HG02798 (cell line): ENCODE measurements at regions not wholly inside any gene's neighbourhood (a gene's known extent, or its start where the extent isn't known, plus 50 kb on each side); places are given as distances from the start of the nearest gene placed in this dataset.

ENCODE experiments used
- ATAC-seq: cut with Tn5 transposase; IDR thresholded peaks from one replicate; pipeline ENCODE4 v1.9.1; 2021; ENCODE audit warnings: mild to moderate bottlenecking; ENCODE audit not compliant: unreplicated experiment, poor library complexity

- ATAC-seq: no peak
Observed at GRCh38 chr4:116480546-116480945, 604.8 kb downstream of the TRAM1L1 start.

DNA sequence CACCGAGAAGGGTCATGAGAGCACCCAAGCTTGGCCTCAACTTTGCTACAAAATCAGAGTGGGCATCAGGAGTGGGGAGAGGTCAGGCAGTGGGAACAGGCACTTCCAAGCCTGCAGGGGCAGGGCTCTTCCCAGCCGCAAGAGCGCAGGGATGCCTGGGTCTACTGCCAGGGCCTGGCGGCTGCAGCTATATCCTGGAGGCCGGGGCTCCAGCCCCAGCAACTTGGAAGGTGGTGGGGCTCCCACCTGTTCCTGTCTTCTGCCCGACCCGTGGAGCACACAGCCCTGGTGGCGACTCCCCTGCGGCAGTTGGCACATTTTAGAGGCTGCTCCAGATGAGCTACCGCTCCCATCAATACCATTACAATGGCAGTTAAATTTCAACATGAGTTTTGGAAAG lies 607.0 kb downstream of the TRAM1L1 start:
- no peak for ATAC-seq

GRCh38 chr4:116469582-116469981 lies 615.8 kb downstream of the TRAM1L1 start:
- ATAC-seq: peak; percentile 73

- ATAC-seq: no peak
Observed at GRCh38 chr4:116453127-116453526, 632.2 kb downstream of the TRAM1L1 start.

DNA sequence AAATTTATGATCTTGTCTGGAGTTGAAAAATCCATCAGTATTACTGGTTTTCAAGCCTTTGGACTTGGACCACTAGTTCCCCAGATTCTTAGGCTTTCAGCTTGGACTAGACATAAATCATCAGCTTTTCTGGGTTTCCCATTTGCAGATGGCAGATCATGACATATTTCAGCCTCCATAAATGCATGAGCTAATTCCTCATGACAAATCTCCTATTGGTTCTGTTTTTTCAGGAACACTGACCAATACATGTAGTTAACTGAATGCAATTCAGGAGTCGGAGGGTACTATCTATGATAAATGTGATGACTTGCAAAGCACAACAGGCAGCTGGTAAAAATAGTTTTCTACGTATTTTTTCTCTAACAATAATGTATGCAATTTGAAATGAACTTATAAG lies 635.6 kb downstream of the TRAM1L1 start:
- no peak for ATAC-seq

DNA sequence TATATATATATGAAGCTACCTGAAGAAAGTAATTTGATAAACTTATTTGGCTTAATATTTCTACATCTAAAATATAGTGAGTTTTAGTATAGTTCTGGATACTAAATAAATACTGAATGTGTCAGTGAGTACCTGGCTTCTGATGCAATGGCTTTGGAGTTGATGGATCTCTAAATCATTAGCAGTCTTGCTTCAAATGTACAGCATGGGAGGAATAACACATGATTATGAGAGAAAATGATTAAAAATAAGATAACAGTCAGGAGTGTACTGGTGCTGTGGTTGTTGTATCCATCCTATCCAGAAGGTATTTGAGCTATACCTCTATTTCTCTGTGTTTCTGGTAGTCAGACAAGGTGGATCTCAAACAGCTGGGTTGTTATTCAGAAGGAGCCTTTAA lies 641.3 kb downstream of the TRAM1L1 start:
- no peak for ATAC-seq

DNA sequence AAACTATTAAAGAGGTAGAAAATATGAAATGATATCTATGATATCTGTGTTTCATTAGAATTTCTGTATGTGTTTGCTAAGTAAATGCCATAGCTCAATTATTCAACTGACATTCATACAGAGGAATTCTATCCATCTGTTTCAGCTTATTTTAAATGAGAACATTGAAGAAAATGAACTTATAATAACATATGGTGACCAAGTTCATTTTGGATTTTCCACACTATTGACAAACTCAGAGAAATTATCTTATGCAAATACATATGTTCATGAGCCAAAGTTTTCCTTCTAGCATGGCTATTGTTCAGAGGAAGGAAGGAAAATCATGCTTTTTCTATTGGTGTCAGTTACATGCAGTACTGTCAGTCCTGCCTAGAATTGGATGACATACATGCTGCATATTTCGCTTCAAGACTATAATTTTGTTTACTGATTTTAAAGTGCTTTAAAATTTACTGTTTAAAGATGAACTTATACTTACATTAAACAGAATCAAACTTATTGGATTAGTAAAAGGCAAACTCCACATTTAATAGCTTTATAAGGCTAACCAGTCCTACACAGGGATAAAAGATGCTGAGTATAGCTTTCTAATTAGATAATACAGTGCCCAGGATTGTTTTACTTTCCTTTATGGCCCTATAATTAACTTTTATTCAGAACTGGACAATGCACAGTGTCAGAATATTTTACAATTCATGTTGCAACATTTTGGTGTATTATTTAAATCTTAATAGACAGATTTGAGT lies 646.2 kb downstream of the TRAM1L1 start:
- no peak for ATAC-seq

DNA sequence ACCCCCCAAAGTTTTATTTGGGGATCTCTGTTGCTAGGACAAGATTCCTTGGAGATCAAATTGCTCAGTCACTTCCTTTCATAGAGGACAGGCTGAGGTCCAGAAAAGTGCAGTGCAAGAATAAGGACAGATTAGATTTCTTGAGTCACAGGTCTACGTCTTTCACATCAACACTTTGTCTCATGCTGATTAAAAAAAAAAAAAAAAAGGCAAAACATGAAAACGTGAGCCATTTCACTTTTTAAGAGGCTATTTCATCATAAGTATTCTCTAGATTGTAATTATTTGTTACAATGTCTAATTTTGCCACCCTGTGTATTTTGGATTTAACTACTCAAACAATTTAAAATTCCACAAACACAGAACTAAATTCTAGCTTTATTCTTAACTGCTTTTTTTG lies 647.0 kb downstream of the TRAM1L1 start:
- no peak for ATAC-seq

GRCh38 chr4:116427666-116428065 lies 657.7 kb downstream of the TRAM1L1 start:
- no peak for ATAC-seq

GRCh38 chr4:116413222-116413621 lies 672.2 kb downstream of the TRAM1L1 start:
- no peak for ATAC-seq

- ATAC-seq: peak; percentile 46
Observed at GRCh38 chr4:116401293-116401692, 684.1 kb downstream of the TRAM1L1 start.

GRCh38 chr4:116400480-116400879 lies 684.9 kb downstream of the TRAM1L1 start:
- ATAC-seq: no peak

- no peak for ATAC-seq
Observed at GRCh38 chr4:116397714-116398113, 687.7 kb downstream of the TRAM1L1 start.

- no peak for ATAC-seq
Observed at GRCh38 chr4:116397291-116397690, 688.1 kb downstream of the TRAM1L1 start.

GRCh38 chr4:116395408-116395807 lies 690.0 kb downstream of the TRAM1L1 start:
- ATAC-seq: no peak

- ATAC-seq: no peak
Observed at GRCh38 chr4:116391020-116391419, 694.4 kb downstream of the TRAM1L1 start.

DNA sequence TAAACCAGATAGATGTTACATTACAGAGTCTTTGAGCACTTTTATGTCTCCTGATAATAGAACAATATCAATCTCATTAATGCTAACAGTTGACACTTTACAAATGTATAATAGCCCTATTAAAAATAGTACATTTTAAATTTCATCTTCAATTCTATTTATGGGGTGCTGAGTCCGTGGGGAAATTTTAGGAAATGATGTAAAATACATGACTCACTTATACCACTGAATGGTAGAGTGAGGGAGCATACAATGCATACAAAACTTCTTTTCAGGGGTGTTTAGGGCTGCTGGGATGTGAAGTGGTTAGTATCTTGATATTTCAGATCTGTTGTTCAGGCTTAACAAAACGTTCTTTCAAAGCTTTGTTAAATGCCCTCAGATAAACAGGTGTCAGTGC lies 696.2 kb downstream of the TRAM1L1 start:
- no peak for ATAC-seq

DNA sequence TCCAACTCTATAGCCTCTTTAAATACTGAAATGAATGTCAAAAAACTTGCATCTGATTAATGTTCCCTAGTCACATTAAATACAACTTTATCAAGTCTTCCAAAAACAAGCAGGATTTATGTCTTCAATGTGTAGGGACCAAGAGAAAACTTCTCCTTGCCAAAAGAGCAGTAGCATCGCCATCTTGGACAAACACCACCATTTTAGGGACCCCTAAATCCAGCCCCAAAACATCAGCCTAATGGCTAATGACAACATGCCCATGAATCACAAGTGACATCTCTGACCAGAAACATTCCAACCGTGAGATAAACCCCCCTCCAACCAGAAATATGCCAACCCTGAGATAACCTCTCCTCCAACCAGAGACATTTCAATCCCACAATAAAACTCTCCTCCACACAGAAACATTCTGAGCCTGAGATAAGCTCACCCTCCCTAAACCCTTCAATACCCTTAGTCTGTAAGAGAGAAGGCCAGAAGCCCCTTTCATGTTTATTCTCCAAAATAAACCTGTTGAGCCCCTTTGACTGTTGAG lies 697.4 kb downstream of the TRAM1L1 start:
- no peak for ATAC-seq

DNA sequence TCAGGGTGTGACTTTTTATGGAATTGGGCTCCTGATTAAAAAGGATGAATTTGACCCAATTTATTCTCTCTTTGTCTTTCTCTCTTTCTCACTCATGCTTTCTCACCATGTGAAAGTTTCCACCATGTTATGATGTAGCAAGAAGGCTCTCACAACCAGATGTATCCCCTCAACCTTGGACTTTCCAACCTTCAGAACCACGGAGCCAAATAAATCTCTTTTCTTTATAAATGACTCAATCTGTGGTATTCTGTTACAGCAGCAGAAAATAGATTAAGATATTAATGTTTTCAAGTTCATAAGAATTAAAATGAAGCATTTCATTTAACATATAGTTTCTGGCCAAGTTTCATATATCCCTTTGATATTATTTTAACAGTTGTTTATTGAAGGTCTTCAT lies 698.5 kb downstream of the TRAM1L1 start:
- no peak for ATAC-seq

GRCh38 chr4:116385583-116385982 lies 699.8 kb downstream of the TRAM1L1 start:
- ATAC-seq: no peak

DNA sequence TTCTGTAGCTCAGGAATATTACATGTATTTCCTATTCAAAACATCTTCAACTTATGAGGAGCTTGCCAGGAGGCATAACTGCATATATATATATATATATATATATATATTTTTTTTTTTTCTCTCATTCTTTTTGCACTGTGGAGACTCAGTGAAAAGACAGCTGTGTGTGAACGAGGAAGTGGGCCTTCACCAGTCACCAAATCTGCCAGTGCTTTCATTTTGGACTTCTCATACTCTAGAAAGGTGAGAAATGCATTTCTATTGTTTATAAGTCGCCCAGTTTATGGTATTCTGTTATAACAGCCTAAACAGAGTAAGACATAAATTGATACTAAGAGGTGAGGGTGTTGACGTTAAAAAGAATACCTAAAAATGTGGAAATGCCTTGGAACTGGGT lies 710.6 kb downstream of the TRAM1L1 start:
- ATAC-seq: peak; percentile 86

- ATAC-seq: no peak
Observed at GRCh38 chr4:116362583-116362982, 722.8 kb downstream of the TRAM1L1 start.
